NB4 (cell line): ENCODE measurements at regions not wholly inside any gene's neighbourhood (a gene's known extent, or its start where the extent isn't known, plus 50 kb on each side); places are given as distances from the start of the nearest gene placed in this dataset.

Experiments used
- DNase-seq: peaks from one replicate; pipeline ENCODE4 v3.0.0; 2010; ENCODE audit warnings: low read depth
- H3K4me3 ChIP-seq: one replicate; pipeline ENCODE4 v1.5.1; 2011; ENCODE audit warnings: mild to moderate bottlenecking, low read depth, low read length, moderate library complexity
- CTCF ChIP-seq: IDR thresholded peaks from one replicate; pipeline ENCODE4 v1.5.1; 2012; ENCODE audit warnings: low read depth, low read length
- MAX ChIP-seq: IDR thresholded peaks from 2 replicates; pipeline ENCODE4 v1.6.1; 2011; ENCODE audit warnings: low read depth, low read length
- MYC ChIP-seq: IDR thresholded peaks from 2 replicates; pipeline ENCODE4 v1.6.1; 2011; ENCODE audit warnings: low read depth, low read length
- POLR2A ChIP-seq: IDR thresholded peaks from 2 replicates; pipeline ENCODE4 v1.6.1; 2011; ENCODE audit warnings: mild to moderate bottlenecking; ENCODE audit not compliant: insufficient read length; ENCODE audit errors: extremely low read depth

- no peak overlapping the region for H3K4me3 ChIP-seq
- TF ChIP-seq POLR2A (no peak), MAX (no peak), CTCF (no peak), MYC (no peak)
- DNase-seq = no peak
Observed at GRCh38 chr20:1790386-1790785, 104.8 kb upstream of the SIRPA start.

GRCh38 chr20:1788044-1788443 lies 107.2 kb upstream of the SIRPA start:
- DNase-seq = no peak
- no peak overlapping the region for H3K4me3 ChIP-seq
- no peak for TF ChIP-seq CTCF
- no peak for TF ChIP-seq MAX
- TF ChIP-seq MYC = no peak
- no peak for TF ChIP-seq POLR2A

GRCh38 chr20:1786486-1786885 lies 108.7 kb upstream of the SIRPA start:
- TF ChIP-seq POLR2A = no peak
- TF ChIP-seq CTCF = no peak
- no peak for TF ChIP-seq MYC
- no peak for TF ChIP-seq MAX
- no peak overlapping the region for H3K4me3 ChIP-seq
- DNase-seq = no peak

- no peak overlapping the region for H3K4me3 ChIP-seq
- no peak for DNase-seq
- TF ChIP-seq MAX = no peak
- TF ChIP-seq POLR2A = no peak
- no peak for TF ChIP-seq MYC
- no peak for TF ChIP-seq CTCF
Observed at GRCh38 chr20:1784586-1784985, 110.6 kb upstream of the SIRPA start.

GRCh38 chr20:1783245-1783644 lies 112.0 kb upstream of the SIRPA start:
- no peak overlapping the region for H3K4me3 ChIP-seq
- DNase-seq = no peak
- no peak for TF ChIP-seq MYC
- no peak for TF ChIP-seq MAX
- TF ChIP-seq POLR2A = no peak
- TF ChIP-seq CTCF = no peak

- H3K4me3 ChIP-seq = no peak overlapping the region
- TF ChIP-seq CTCF (no peak), MAX (no peak), MYC (no peak), POLR2A (no peak)
- no peak for DNase-seq
Observed at GRCh38 chr20:1782181-1782580, 113.0 kb upstream of the SIRPA start.
